CD4-positive, alpha-beta T cell treated with Interleukin-17A for 4 hours (primary cell): ENCODE measurements at regions not wholly inside any gene's neighbourhood (a gene's known extent, or its start where the extent isn't known, plus 50 kb on each side); places are given as distances from the start of the nearest gene placed in this dataset.

ENCODE experiments used
- DNase-seq: peaks from one replicate; pipeline ENCODE4 v3.0.0-alpha.2; 2020; ENCODE audit warnings: mixed read lengths

DNA sequence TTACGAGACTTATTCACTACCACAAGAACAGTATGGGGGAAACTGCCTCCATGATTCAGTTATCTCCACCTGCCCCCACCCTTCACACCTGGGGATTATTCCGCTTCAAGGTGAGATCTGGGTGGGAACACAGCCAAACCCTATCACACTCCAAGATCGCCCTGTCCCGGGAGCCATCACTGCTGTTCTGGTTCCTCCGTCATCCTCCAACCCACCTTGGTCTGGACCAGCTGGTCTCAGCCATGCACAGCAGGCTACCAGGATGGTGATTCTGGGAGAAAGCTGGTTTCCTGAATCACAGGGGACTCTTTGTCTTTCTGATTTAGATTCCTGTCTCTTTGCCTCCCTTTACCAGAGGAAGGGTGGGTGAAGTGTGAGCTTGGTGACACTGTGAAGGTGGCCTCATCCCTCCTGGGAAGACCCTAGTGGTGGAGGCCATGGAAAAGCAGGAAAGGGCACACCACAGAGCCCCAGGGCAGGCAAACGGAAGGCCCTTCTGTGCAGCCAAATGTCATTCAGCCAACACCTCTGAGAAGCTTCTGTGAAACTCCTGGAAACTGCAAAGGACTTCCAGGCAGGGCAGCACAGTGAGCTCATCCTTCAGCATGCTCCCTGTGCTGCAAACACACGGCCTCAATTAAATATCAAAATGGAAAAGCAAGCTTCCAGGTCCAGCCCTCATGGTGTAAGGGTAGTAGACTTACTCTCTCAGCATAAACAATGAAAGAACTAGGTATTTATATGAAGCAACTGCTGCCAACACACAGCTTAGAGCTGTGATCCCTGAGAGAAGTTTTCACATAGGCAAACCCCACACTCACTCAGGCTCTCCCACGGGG, 169.8 kb downstream of the ANKRD60 start:
- DNase-seq, result no peak

DNA sequence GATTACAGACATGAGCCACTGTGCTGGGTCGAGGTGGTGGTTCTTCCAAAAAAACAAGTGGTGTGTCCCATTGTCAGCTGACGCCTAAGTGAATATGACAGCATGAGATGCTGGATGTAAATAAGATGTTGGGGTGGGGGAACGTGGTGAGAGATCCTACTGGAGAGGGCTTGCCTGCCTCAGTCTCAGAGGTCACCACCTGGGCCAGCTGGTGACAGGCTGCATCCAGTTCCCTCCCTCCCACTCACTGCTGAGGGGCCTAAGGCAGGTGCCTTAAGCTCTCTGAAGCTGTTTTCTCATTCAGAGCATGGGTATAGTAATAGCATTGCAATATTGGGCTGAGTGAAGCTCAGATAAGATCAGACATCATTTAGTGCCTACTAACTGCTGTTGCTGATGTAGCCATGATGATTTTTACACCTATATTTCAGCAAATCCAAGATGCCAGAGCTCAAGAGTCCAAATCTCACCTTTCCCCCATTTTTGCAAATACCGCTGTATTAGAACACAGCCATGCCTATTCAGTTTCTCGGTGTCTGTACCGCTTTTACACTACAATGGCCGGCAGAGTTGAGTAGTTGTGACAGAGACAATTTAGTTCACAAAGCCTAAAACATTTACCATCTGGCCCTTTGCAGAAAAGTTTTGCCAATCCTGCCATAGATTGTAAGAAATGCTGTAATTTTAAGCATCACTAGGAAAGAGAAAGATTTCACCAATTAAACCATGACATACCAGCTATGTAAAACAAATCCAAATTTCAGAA, 171.3 kb downstream of the ANKRD60 start:
- no peak for DNase-seq

DNA sequence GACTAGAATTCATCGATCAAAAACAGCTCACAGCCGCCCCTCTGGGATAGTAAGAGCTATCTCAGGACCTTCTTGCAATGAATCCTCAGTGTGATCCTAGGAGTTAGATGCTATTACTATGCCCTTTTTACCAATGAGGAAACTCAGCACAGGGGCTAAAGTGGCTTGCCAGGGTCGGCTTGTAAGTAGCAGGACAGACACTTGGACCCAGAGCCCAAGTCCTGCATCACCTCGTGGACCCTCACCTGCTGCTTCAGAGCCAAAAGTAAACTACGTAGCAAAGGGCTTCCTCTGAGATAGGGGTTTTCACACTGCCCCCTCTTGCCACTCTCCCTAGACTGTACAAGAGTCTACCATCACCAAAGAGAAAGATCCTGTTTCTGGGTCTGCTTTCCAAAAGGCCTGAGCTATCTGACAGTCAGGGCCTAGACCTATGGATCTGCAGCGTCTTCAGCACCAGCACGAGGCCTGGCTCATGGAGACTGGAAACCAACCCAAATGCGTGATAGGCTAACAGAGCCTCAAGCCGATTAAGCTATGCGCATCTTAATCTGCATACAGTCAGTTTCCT, 172.3 kb downstream of the ANKRD60 start:
- DNase-seq, result no peak

DNA sequence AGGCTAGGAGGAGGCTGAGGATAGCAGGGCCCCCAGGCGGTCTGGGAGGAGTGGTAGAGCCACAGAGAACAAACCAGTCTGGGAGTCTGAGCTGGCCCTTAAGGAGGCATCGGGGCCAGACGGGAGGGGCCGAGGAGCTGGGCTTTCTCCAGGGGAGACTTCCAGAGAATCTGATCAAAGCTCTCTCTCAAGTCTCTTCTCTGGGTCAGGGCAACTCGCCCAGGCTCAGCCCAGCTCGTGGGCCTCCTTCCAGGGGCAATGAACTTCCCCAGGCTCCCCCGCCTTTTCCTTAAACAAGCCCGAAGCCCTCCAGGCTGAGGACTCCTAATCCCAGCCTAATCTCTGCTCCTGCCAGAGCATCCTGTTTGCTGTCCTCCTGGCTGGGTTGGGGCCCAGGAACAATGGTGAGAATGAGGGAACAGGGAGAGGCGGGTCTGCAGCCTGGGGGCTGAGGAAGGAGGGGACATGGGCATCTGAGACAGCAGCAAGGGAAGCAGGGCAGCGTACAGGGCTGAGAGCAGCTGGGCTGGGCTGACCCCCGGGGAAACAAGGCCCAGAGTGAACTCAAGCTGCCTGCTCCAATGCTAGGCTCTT, 173.6 kb downstream of the ANKRD60 start:
- no peak for DNase-seq

DNA sequence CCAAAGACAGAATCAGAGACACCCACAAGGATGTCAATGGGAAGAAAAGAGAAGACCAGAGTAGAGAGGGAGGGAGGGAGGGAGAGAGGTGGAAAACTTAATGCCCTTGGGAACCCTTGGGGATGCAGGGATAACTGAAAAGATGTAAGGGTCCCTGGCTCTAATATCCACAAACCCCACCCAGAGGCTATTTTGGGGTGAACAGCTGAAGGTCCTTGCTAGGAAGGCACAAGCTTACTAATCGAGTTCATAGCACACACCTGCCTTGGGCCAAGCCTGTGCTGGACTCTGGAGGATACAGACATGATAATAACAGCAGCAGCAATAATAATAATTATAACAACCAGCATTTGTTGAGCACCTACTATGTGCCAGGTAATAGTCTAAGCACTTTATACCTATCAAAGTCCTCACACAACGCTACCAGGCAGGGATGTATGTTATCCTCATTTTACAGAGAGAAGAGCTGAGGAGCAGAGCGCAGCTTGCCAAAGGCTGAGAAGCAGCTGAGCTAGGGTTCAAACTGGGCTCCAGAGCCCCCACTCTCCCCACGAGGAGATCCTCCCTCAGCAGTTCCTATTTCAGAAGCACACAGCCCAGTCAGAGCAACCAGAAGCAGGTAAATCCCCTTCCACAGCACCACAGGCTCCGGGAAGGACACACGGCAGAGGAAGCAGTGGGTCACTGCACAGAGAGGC, 174.2 kb downstream of the ANKRD60 start:
- DNase-seq, result no peak

DNA sequence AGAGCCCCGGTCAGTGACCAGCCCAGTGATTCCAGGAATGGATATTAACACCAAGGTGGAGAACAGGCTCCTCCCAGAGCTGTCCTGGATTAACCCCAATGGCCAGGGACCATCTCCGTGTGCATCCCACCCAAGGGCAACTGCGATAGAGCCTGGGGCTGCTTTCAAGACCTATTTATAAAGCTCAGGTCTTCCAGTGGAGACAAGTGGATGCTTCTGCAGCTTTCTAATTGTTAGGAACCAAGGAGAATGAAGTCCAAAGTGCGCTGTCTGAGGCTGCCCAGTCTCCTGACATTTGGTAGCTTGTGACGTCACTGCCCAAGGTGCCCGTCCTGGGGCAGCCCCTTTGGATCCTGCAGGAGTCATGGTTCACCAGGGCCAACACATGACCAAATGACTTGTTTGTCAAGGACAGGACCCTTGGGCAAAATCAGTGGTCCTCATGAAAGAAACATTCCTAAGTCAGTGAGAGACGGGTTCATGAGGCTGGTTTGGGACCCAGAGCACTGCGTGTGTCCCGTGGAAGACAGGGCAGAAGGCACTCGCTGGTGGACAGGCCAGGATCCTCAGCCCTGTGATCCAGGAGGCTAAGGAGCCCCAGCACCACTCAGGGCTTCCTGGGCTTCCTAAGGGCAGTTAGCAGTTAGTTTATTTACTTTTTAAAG, 174.9 kb downstream of the ANKRD60 start:
- DNase-seq, result no peak

DNA sequence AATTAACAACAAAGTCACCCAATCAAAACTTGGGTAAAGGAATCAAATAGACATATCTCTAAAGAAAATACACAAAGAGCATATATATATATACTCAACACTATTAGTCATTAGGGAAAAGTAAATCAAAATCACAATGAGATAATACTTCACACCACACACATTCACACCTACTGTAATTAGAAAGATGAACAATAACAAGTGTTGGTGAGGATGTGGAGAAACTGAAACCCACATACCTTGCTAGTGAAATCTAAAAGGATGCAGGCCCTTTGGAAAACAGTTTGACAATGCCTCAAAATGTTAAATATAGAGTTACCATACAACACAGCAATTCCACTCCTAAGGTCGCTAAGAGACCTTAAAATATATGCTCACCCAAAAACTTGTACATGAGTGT, 177.1 kb downstream of the ANKRD60 start:
- no peak for DNase-seq

DNA sequence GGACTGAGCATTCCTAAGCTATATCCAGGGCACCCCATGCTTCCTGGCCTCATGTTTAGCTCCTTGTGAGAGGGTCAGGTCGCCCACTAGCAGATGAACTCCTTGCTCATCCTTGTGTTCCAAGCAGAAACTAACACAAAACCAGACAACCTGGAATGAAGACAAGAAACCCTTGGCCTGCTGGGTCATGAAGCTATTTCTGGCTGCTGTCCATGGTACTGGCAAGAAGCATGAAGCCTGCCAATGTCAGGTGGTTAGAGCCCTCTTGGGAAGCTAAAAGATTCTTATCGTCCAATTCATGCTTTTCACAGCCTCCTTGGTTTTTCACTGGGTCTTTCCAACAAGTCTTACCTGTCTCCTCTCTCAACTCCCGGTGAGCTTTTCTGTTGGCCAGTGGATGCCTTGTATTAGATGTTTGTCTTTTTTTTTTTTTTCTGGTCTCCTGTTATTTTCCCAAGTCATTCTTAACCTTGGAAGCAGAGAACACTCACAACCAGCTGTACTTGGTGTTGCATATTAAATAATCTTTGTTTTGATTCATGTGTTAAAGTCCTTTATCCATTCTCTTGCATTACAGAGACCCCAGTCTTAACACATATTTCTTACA, 180.3 kb downstream of the ANKRD60 start:
- no peak for DNase-seq

DNA sequence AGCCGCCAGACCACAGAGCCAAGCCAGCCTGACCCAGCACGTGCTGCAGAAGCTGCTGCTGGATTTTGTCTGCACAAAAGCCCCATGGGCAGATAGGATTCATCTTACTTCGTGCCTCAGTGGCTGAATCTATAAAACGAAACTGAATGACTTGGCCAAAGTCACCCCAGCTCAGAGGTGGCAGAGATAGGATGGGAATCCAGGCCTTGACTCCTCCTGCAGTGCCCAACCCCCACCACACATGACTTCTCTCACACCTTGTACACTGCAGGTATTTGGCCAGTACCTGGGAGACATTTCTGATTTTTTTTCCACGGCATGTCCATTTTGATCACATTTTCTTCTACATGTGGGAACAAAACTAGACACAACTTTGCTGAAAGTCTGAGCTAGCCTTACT, 182.1 kb downstream of the ANKRD60 start:
- no peak for DNase-seq

DNA sequence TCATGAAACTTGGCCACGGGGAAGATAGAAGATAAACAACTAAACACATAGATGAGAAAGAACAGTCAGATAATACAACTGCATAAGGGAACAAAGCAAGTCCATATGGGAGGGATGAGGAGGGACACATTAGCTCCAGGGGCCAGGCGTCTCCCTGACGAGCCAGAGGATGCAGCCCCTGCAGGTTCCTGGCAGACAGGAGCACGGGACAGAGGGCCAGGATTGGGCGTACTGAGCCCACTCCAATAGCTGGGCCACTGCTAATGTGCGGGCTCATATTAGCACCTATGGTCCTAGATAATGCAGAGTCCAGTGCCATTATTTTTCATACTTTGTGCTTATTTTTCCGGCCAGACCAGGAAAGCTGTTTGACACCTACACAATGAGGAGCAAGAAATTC, 182.9 kb downstream of the ANKRD60 start:
- DNase-seq, result no peak

DNA sequence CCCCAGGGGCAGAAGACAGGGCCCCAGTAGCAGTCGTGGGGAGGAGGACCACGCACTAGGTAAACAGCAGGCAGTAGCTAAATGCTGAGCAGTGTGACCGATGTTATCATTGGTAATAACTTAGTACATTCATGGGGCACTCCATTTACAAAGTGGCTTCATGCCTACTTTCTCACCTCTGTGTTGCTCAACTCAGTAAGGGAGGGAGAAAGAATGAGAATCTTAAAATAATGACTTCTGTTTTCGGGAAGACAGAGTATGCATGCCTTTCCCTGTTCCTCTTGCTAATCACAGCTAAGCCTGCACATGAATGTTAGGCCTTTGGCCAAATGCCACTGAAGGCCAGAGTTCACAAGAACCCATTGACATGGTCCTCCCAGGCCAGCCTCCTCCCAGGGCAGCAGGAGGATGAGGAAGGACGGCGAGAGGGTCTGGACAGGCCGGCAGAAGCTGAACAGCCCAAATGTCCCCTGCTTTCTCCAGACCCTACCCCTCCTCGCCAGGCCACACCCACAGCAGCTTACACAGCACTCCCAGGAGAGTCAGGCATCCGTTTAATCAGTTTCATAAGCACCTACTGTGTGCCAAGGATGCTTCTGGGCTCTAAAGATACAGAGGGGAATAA, 183.4 kb downstream of the ANKRD60 start:
- no peak for DNase-seq

DNA sequence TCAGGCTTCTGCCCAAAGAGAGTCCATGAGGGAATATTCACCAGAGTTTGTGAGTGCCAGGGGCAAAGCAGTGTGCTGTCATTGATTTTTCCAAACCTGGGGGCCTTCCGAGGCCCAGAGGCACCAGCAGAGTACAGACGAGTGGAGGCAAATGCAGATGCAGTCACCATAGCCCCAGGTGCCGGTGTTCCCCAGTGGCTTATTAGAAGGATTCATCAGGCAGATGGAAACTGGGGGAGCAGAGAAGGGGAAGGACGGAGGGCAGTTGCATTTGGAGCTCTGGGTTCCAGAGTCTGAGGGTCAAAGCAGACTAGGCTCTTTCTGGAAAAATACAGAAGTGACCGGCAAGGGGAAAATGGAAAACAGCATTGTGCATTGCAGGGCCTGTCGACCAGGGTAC, 184.2 kb downstream of the ANKRD60 start:
- no peak for DNase-seq

DNA sequence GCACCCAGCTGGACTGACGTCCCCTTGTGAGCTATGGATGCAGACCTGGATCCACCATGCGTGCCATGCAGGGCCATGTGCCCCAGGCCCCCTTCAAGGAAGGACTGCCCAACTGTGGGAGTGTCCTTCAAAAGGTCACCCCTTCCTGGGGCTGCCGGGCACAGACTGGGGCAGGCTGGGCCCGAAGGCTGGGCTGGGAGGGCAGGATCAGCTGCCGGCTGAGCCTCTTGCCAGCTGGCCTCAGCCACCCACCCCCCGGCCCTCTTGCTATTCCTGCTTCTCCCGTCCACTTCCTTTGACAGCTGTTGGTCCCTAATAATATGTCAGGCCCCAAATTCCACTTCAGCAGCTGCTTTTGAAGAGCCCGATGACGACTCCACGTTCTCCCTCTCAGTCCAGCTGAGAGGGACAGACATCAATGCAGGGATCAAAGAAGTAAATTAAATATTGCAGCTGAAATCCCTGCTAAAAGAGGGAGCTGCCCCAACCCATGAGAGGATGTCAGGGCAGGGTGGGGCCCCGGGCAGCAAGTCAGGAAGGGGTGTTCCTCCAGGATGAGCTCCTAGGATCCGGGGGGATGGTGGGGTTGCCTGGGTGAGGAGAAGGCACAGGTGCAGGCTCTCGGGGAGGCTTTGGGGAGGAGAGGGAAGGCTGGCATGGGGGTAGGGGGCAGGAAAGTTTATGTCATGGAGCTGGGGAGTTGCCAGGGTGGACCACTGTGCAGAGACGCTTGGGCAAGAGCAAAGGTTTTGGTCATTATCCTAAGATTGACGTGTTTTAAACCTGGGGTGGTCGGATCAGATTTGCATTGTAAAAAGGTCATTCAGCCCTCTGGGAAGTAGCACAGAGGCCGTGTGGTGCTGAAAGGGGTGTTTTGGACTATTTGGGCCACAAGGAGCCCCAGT, 185.0 kb downstream of the ANKRD60 start:
- DNase-seq, result no peak

DNA sequence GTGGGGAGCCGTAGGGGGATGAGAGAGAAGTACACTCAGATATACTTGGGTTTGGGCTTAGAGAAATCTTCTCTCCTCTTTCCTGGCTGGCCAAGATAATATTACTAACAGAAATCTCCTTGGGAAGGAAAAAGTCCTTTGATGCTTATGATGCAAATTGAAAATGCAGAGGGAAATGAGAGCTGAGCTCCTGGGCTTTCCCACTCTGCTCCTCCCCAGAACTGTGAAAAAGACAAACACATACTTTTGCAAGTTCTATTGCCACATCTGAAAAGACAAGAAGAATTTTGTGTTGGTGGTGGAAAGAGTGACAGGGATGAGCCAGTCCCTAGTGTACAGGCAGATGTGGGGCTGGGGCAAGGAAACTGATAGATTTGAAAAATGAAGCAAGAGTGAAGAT, 185.9 kb downstream of the ANKRD60 start:
- DNase-seq, result no peak

DNA sequence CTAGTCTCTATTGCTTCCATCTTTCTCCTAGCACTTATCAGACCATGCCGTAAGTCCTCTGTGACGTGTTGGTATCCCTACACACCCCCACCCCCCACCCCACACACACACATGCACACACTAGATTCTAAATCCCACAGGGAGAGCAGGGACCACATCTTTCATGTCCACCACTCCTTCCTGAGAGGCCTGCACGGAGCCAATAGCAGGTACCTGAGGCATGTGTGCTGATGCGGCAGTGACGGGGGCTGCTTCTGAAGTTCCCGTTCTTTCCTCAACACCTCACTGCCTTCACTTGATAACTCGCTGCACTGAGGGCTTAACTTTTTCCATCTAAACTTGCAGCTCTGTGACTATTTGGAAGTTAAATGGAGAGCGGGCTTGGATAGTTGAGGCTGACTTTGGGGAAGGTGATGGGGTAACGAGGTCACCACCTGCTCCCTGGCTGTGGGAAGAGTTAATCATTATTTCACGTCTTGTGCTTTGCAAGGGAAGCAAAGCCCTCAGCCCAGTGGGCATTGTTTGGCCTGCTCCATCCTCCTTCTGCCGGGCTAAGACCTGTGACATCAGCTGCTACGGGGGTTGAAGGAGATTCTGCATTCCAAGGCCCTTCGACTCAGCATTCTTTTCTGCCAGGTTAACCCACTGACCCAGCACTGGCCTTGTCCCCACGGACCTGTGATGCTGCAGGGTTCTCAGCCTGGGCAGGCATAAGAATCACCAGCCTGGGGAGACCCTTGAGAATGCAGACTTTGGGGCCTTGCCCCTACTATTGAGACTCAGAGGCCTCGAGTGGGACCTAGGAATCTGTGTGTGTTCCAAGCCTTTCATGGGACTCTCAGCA, 187.8 kb downstream of the ANKRD60 start:
- no peak for DNase-seq

DNA sequence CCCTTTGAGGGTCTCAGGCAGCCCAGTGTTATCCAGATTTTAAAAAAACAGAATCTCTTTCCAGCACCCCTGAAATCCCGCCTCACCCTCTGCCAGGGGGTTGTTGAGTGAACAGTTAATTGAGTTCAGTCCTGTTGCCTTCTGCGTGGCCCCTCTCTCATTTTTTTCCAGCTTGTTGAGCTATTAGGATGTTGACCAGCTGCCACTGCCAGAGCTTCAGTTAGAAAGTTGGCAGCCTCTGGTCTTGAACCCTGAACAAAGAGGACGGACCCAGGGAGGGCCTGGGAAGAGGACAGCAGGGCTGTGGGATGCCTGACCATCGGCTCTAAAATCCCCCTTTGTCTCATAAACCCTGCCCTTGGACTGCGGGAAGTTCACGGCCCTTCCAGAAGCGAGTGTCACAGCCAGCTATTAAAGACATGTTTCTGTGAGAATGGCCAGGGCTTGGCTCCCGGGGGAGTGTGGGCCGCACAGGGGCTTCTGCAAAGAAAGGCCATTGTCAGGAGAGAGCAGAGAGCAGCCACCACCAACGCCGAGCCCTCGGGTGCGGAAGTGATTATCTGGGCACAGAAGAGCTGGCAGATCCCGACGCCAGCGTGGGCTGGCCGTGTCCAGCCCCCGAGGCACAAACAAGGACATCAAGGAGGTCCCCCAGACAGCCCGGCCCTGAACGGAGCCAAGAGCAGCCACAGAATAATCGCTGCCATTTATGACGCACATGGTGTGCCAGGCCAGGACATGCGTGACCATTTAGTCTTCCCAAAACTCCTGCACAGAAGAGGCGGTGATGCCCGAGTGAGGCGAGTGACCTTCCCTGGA, 189.0 kb downstream of the ANKRD60 start:
- no peak for DNase-seq

DNA sequence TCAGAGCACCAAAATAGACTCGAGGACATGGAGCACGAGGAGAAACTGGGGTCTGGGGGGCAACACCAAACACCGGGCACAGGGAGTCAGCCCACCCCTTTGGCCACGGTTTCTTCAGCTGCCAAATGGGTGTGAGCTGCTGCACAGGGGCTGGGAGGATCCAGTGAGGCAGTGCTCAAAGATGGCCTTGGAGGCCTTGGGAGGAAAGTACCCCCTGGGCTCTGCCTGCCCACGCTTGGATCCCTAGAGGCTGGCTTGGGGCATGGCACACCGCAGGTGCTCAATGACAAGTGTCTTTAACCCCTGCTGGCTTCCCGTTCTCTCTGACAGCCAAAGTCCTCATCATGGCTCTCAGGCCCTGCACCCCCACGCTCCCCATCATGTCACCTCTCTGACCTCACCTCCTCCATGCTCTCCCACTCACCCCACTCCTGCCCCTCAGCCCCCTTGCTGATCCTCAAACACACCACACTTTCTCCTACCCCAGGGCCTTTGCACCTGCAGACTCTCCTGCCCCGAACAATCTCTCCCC, 190.3 kb downstream of the ANKRD60 start:
- DNase-seq, result no peak

DNA sequence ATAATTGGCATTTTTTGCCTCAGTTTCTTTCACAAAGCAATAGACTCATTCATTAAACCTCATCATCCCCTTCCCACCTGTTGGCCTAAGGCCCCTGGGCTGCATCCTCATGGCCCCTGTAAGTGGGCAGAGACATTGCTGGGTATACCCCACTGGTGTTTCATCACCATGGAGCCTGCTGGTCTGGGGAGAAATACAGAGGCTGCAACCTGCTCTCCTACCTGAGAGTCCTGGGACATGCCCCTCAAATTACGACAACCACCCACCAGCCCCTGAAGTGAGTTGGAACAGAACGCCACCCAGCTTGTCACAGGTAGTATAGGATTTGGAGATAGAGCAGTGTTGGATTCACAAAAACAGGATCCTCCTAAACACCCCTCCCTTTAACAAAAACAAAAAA, 190.8 kb downstream of the ANKRD60 start:
- no peak for DNase-seq
